ENCODE measurements at regions not wholly inside any gene's neighbourhood (a gene's known extent, or its start where the extent isn't known, plus 50 kb on each side); places are given as distances from the start of the nearest gene placed in this dataset.

DNA sequence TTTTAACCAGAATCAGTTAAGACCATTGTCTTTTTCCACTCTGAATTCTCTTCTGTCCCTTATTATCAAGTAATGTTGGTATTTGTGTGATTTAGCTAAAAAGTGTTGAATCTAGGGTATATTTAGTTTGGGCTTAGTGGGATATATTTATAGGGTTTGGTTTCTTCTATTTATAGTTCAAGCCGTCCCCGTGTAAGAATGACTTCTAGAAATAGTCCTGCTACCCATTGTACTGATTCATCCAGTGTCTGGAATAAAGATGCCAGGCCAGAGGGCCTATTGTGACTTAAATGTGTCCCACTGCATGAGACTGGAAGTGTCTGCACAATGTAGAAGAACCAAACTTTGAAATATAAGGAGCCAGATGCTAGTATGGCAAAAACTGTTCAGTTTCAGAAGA lies 364.8 kb downstream of the TNS1 start:
- no peak for TF ChIP-seq MED1 (CRISPR knock-in tag; IDR thresholded peaks at IDR 0.05)
- TF ChIP-seq, protein P1, sequence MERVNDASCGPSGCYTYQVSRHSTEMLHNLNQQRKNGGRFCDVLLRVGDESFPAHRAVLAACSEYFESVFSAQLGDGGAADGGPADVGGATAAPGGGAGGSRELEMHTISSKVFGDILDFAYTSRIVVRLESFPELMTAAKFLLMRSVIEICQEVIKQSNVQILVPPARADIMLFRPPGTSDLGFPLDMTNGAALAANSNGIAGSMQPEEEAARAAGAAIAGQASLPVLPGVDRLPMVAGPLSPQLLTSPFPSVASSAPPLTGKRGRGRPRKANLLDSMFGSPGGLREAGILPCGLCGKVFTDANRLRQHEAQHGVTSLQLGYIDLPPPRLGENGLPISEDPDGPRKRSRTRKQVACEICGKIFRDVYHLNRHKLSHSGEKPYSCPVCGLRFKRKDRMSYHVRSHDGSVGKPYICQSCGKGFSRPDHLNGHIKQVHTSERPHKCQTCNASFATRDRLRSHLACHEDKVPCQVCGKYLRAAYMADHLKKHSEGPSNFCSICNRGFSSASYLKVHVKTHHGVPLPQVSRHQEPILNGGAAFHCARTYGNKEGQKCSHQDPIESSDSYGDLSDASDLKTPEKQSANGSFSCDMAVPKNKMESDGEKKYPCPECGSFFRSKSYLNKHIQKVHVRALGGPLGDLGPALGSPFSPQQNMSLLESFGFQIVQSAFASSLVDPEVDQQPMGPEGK (CRISPR knock-in tag; IDR thresholded peaks at IDR 0.05) = no peak
- TF ChIP-seq, protein P2, sequence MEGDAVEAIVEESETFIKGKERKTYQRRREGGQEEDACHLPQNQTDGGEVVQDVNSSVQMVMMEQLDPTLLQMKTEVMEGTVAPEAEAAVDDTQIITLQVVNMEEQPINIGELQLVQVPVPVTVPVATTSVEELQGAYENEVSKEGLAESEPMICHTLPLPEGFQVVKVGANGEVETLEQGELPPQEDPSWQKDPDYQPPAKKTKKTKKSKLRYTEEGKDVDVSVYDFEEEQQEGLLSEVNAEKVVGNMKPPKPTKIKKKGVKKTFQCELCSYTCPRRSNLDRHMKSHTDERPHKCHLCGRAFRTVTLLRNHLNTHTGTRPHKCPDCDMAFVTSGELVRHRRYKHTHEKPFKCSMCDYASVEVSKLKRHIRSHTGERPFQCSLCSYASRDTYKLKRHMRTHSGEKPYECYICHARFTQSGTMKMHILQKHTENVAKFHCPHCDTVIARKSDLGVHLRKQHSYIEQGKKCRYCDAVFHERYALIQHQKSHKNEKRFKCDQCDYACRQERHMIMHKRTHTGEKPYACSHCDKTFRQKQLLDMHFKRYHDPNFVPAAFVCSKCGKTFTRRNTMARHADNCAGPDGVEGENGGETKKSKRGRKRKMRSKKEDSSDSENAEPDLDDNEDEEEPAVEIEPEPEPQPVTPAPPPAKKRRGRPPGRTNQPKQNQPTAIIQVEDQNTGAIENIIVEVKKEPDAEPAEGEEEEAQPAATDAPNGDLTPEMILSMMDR (CRISPR knock-in tag; IDR thresholded peaks at IDR 0.05) = no peak
- TF ChIP-seq, protein P3, sequence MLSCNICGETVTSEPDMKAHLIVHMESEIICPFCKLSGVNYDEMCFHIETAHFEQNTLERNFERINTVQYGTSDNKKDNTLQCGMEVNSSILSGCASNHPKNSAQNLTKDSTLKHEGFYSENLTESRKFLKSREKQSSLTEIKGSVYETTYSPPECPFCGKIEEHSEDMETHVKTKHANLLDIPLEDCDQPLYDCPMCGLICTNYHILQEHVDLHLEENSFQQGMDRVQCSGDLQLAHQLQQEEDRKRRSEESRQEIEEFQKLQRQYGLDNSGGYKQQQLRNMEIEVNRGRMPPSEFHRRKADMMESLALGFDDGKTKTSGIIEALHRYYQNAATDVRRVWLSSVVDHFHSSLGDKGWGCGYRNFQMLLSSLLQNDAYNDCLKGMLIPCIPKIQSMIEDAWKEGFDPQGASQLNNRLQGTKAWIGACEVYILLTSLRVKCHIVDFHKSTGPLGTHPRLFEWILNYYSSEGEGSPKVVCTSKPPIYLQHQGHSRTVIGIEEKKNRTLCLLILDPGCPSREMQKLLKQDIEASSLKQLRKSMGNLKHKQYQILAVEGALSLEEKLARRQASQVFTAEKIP (CRISPR knock-in tag; IDR thresholded peaks at IDR 0.05; ENCODE audit: borderline replicate concordance) = no peak
- TF ChIP-seq POLR2A (IDR thresholded peaks at IDR 0.05; ENCODE audit: insufficient read depth in 1 of 2, low read depth in 2 of 2, low read length in 2 of 2) = no peak
- TF ChIP-seq, protein P4, sequence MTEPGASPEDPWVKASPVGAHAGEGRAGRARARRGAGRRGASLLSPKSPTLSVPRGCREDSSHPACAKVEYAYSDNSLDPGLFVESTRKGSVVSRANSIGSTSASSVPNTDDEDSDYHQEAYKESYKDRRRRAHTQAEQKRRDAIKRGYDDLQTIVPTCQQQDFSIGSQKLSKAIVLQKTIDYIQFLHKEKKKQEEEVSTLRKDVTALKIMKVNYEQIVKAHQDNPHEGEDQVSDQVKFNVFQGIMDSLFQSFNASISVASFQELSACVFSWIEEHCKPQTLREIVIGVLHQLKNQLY (CRISPR knock-in tag; IDR thresholded peaks at IDR 0.05) = no peak
- TF ChIP-seq NR2C2 (CRISPR knock-in tag; IDR thresholded peaks at IDR 0.05; ENCODE audit: borderline replicate concordance) = no peak
- TF ChIP-seq ZNF703 (CRISPR knock-in tag; IDR thresholded peaks at IDR 0.05; ENCODE audit: borderline replicate concordance) = no peak
